ENCODE measurements at regions not wholly inside any gene's neighbourhood (a gene's known extent, or its start where the extent isn't known, plus 50 kb on each side); places are given as distances from the start of the nearest gene placed in this dataset.

DNA sequence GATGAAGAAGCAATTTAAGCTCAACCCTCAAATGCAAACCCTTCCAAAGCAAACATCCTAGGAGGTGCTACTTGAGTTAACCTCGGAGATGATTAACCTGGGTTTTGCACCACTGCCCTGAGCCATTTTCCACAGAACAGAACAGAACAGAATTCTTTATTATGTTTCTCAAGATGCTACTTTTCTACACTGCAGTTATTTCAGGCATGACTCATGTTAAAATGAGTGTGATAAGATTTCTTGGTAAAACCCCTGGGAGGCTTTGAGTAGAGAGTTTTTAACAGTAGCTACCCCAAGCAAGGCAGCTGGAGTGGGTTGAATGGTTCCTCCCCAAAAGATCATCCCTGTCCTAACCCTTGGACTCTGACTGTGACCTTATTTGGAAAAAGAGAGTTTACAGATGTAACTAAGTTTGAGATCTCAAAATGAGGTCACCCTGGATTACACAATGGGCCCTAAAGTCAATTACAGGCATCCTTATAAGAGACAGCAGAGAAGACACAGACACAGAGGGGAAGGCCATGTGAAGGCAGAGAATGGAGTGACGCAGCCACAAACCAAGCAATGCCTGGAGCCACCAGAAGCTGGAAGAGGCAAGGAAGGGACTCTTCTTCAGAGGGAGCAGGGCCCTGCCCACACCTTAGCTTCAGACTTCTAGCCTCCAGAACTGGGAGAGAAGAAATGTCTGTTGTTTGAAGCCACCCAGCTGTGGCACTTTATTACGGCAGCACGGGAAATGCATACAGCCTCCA is 153.4 kb downstream of the ETS2 start:
- TF ChIP-seq CHD4 (IDR thresholded peaks at IDR 0.05), result no peak
- no peak for TF ChIP-seq EED (IDR thresholded peaks at IDR 0.05; ENCODE audit: low read depth)
- no peak for TF ChIP-seq ZNF592 (IDR thresholded peaks at IDR 0.05)
- TF ChIP-seq, protein P1, sequence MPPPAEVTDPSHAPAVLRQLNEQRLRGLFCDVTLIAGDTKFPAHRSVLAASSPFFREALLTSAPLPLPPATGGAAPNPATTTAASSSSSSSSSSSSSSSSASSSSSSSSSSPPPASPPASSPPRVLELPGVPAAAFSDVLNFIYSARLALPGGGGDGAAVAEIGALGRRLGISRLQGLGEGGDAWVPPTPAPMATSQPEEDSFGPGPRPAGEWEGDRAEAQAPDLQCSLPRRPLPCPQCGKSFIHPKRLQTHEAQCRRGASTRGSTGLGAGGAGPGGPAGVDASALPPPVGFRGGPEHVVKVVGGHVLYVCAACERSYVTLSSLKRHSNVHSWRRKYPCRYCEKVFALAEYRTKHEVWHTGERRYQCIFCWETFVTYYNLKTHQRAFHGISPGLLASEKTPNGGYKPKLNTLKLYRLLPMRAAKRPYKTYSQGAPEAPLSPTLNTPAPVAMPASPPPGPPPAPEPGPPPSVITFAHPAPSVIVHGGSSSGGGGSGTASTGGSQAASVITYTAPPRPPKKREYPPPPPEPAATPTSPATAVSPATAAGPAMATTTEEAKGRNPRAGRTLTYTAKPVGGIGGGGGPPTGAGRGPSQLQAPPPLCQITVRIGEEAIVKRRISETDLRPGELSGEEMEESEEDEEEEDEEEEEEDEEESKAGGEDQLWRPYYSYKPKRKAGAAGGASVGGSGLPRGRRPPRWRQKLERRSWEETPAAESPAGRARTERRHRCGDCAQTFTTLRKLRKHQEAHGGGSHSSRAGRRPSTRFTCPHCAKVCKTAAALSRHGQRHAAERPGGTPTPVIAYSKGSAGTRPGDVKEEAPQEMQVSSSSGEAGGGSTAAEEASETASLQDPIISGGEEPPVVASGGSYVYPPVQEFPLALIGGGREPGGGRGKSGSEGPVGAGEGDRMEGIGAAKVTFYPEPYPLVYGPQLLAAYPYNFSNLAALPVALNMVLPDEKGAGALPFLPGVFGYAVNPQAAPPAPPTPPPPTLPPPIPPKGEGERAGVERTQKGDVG (CRISPR knock-in tag; IDR thresholded peaks at IDR 0.05), result no peak
- no peak for TF ChIP-seq DPF2 (IDR thresholded peaks at IDR 0.05)
- TF ChIP-seq JUNB (IDR thresholded peaks at IDR 0.05), result no peak
- no peak for TF ChIP-seq MEF2A (IDR thresholded peaks at IDR 0.05; ENCODE audit: insufficient read depth, low read depth, low read length)
- TF ChIP-seq FOXK2 (IDR thresholded peaks at IDR 0.05), result no peak
- no peak for TF ChIP-seq BCL11A (IDR thresholded peaks at IDR 0.05; ENCODE audit: low read depth, low read length)
- TF ChIP-seq POLR2AphosphoS5 (IDR thresholded peaks at IDR 0.05; ENCODE audit: low read length), result no peak
- no peak for TF ChIP-seq WRNIP1 (IDR thresholded peaks at IDR 0.05; ENCODE audit: borderline replicate concordance, low read depth, low read length)
- no peak for TF ChIP-seq IKZF1 (conservative IDR thresholded peaks at IDR 0.05)
- TF ChIP-seq CBFB (IDR thresholded peaks at IDR 0.05; ENCODE audit: low read depth), result no peak
- no peak for TF ChIP-seq NFIC (IDR thresholded peaks at IDR 0.05; ENCODE audit: low read depth, low read length)
- no TSS peak for BruUV-seq (replicated peaks)
- no peak overlapping the region for H3K27ac ChIP-seq (ENCODE audit: control insufficient read depth, insufficient read depth)
- no peak overlapping the region for H3K4me3 ChIP-seq
- no peaks in the 10 kb centered on the region for H3K36me3 ChIP-seq (ENCODE audit: control insufficient read depth in 2 of 2, insufficient read depth in 2 of 2, low read length in 1 of 2)
- ATAC-seq (peak; percentile 50), DNase-seq (ENCODE audit: low read depth, low spot score) (no peak), FAIRE-seq (no peak)
- WGBS (ENCODE audit: insufficient coverage, insufficient replicate concordance, low lambda C conversion rate, missing lambda C conversion rate), result 40% methylated on average over 4 of the region's 4 CpGs
- POLR2A ChIA-PET, result no interaction called here
- no peak overlapping the region for H3K9ac ChIP-seq (ENCODE audit: control insufficient read depth, insufficient read depth, low read length)
- H3K79me2 ChIP-seq (ENCODE audit: control insufficient read depth, insufficient read depth, low read length), result no peaks in the 10 kb centered on the region
- SMC1A ChIA-PET (ENCODE audit: uncharacterized antibody, unreplicated experiment), result interaction anchor here (0.7 to 1.3 kb wide), 2 partner anchors 21 to 396 kb away, joined by 3 to 4 read pairs; no protein-coding TSS in a partner anchor
- H3K27me3 ChIP-seq (replicated peaks in 1 of 2; ENCODE audit: control insufficient read depth in 2 of 2, insufficient read depth in 2 of 2, low read length in 1 of 2), result no peaks in the 10 kb centered on the region
- no peak overlapping the region for H3K4me2 ChIP-seq (ENCODE audit: control insufficient read depth, insufficient read depth)
- RAD21 ChIA-PET (ENCODE audit: unreplicated experiment), result no interaction called here
- H3K9me3 ChIP-seq (replicated peaks; ENCODE audit: control insufficient read depth, insufficient read depth, low read length), result no peaks in the 10 kb centered on the region
- no peak overlapping the region for H2AFZ ChIP-seq (ENCODE audit: control insufficient read depth, low read depth, low read length)
- H4K20me1 ChIP-seq (ENCODE audit: control insufficient read depth, insufficient read depth), result no peaks in the 10 kb centered on the region
- H3K4me1 ChIP-seq (ENCODE audit: control insufficient read depth, insufficient read depth, low read length), result no peaks in the 10 kb centered on the region
- in situ Hi-C loops (cut with MboI), result no loop called here
- intact Hi-C loops (cut with micrococcal nuclease; ENCODE audit: unreplicated experiment), result no loop called here
- CTCF ChIA-PET, result no interaction called here

All from GM12878 (cell line).